ENCODE measurements at regions not wholly inside any gene's neighbourhood (a gene's known extent, or its start where the extent isn't known, plus 50 kb on each side); places are given as distances from the start of the nearest gene placed in this dataset.

- TF ChIP-seq CTCF (conservative IDR thresholded peaks at IDR 0.05), result no peak
- no peak for TF ChIP-seq EZH2 (IDR thresholded peaks at IDR 0.05; ENCODE audit: low read depth)
Measured at GRCh38 chr18:10041180-10041579, 127.4 kb downstream of the VAPA start.
